AG04449 (cell line): ENCODE measurements at regions not wholly inside any gene's neighbourhood (a gene's known extent, or its start where the extent isn't known, plus 50 kb on each side); places are given as distances from the start of the nearest gene placed in this dataset.

Experiments used
- CTCF ChIA-PET: fragments of 350-600 bp; formaldehyde crosslinking; extraction: SDS; loops from one replicate; lab custom pipeline; 2021; ENCODE audit warnings: antibody characterized with exemption; lab: Yijun Ruan, JAX
- POLR2A ChIA-PET: fragments of 400-600, 350-600 bp; formaldehyde crosslinking; extraction: SDS; loops from one replicate; lab custom pipeline; 2020; ENCODE audit warnings: antibody characterized with exemption, inconsistent platforms; lab: Yijun Ruan, JAX
- DNase-seq: peaks from one replicate; pipeline ENCODE4 v3.0.0-alpha.2; 2010; ENCODE audit warnings: low read depth, low spot score
- H3K4me3 ChIP-seq: 2 replicates; pipeline ENCODE4 v1.5.1; 2011; ENCODE audit warnings: low read depth, mild to moderate bottlenecking, control low read depth, low read length
- CTCF ChIP-seq: IDR thresholded peaks from one replicate; pipeline ENCODE4 v1.5.1; 2011; ENCODE audit warnings: mild to moderate bottlenecking, moderate library complexity, low read length, control low read depth, inconsistent platforms; ENCODE audit not compliant: insufficient read depth; ENCODE audit errors: missing control alignments

GRCh38 chr10:113967126-113967525 lies 76.5 kb upstream of the ADRB1 start:
- no peak overlapping the region for H3K4me3 ChIP-seq
- ChIA-PET POLR2A (no interaction called here), CTCF (no interaction called here)
- no peak for DNase-seq
- TF ChIP-seq CTCF = no peak

- no peak for DNase-seq
- ChIA-PET CTCF (no interaction called here), POLR2A (no interaction called here)
- no peak overlapping the region for H3K4me3 ChIP-seq
- TF ChIP-seq CTCF = no peak
Observed at GRCh38 chr10:113970641-113971040, 73.0 kb upstream of the ADRB1 start.

- DNase-seq = no peak
- POLR2A ChIA-PET = no interaction called here
- H3K4me3 ChIP-seq = no peak overlapping the region
- CTCF ChIA-PET = interaction anchor here (1.4 kb wide), 1 partner anchor 11 kb away, joined by 3 read pairs; no protein-coding TSS in a partner anchor
- TF ChIP-seq CTCF = no peak
Observed at GRCh38 chr10:113971349-113971973, 72.2 kb upstream of the ADRB1 start.

GRCh38 chr10:113977174-113977573 lies 66.5 kb upstream of the ADRB1 start:
- H3K4me3 ChIP-seq = no peak overlapping the region
- ChIA-PET POLR2A (no interaction called here), CTCF (no interaction called here)
- no peak for TF ChIP-seq CTCF
- DNase-seq = no peak

GRCh38 chr10:113978802-113979201 lies 64.9 kb upstream of the ADRB1 start:
- ChIA-PET POLR2A (no interaction called here), CTCF (interaction anchor here (1.1 kb wide), 1 partner anchor 13 kb away, joined by 3 read pairs; no protein-coding TSS in a partner anchor)
- DNase-seq = no peak
- no peak for TF ChIP-seq CTCF
- no peak overlapping the region for H3K4me3 ChIP-seq

- no peak for DNase-seq
- no peak for TF ChIP-seq CTCF
- ChIA-PET POLR2A (no interaction called here), CTCF (no interaction called here)
- no peak overlapping the region for H3K4me3 ChIP-seq
Observed at GRCh38 chr10:113979409-113979808, 64.3 kb upstream of the ADRB1 start.
